ENCODE measurements at regions not wholly inside any gene's neighbourhood (a gene's known extent, or its start where the extent isn't known, plus 50 kb on each side); places are given as distances from the start of the nearest gene placed in this dataset.

DNA sequence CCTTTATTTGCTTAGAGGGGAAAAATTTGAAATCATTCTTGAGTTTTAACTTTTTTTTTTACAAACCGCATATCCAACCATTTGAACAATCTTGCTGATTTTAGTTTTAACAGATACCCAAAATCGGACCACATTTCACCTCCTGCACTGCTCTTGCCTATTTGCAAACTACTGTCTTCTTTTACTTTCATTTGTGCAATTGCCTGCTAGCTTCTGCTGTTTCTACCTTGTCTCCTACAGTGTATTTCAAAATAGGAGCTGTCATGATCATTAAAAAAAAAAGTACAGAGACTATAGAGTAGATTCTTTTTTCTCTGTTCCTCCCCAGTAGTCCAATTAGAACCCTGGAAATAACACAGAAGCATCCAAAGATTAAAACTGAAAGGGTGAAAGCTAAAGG is 1081.2 kb downstream of the SOCS6 start:
- TF ChIP-seq, protein P1, sequence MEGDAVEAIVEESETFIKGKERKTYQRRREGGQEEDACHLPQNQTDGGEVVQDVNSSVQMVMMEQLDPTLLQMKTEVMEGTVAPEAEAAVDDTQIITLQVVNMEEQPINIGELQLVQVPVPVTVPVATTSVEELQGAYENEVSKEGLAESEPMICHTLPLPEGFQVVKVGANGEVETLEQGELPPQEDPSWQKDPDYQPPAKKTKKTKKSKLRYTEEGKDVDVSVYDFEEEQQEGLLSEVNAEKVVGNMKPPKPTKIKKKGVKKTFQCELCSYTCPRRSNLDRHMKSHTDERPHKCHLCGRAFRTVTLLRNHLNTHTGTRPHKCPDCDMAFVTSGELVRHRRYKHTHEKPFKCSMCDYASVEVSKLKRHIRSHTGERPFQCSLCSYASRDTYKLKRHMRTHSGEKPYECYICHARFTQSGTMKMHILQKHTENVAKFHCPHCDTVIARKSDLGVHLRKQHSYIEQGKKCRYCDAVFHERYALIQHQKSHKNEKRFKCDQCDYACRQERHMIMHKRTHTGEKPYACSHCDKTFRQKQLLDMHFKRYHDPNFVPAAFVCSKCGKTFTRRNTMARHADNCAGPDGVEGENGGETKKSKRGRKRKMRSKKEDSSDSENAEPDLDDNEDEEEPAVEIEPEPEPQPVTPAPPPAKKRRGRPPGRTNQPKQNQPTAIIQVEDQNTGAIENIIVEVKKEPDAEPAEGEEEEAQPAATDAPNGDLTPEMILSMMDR (IDR thresholded peaks at IDR 0.05): no peak
- TF ChIP-seq POLR2A (IDR thresholded peaks at IDR 0.05) (no peak), POLR2AphosphoS5 (IDR thresholded peaks at IDR 0.05; ENCODE audit: insufficient read depth in 1 of 2, low read depth in 1 of 2) (no peak)
